WERI-Rb-1 (cell line): ENCODE measurements at regions not wholly inside any gene's neighbourhood (a gene's known extent, or its start where the extent isn't known, plus 50 kb on each side); places are given as distances from the start of the nearest gene placed in this dataset.

Experiments
- DNase-seq: peaks from one replicate; pipeline ENCODE4 v3.0.0-alpha.2; 2020
- H3K27ac ChIP-seq: fragments of 250-450 bp; sonication (Bioruptor Pico); 2 replicates; pipeline ENCODE4 v1.5.1; 2020; ENCODE audit warnings: mild to moderate bottlenecking, moderate library complexity
- H3K27me3 ChIP-seq: fragments of 250-450 bp; sonication (Bioruptor Pico); 2 replicates; pipeline ENCODE4 v1.5.1; 2021; ENCODE audit warnings: mild to moderate bottlenecking, low read depth, moderate library complexity; ENCODE audit not compliant: insufficient read depth, severe bottlenecking
- H3K36me3 ChIP-seq: fragments of 250-450 bp; sonication (Bioruptor Pico); 2 replicates; pipeline ENCODE4 v1.5.1; 2020; ENCODE audit warnings: mild to moderate bottlenecking, moderate library complexity
- H3K4me3 ChIP-seq: 2 replicates; pipeline ENCODE4 v1.5.1; 2011; ENCODE audit warnings: low read depth, mild to moderate bottlenecking, control low read depth, low read length
- H3K9me3 ChIP-seq: fragments of 250-450 bp; sonication (Bioruptor Pico); 2 replicates; pipeline ENCODE4 v1.5.1; 2021; ENCODE audit warnings: mild to moderate bottlenecking, moderate library complexity; ENCODE audit not compliant: severe bottlenecking
- CTCF ChIP-seq: IDR thresholded peaks from 2 replicates; pipeline ENCODE4 v1.5.1; 2011; ENCODE audit warnings: low read depth, mild to moderate bottlenecking, control low read depth, inconsistent platforms, low read length

GRCh38 chr18:66110607-66111006, 359.8 kb downstream of the CDH7 start:
- Histone ChIP-seq H3K36me3 (no peaks in the 10 kb centered on the region), H3K9me3 (no peaks in the 10 kb centered on the region), H3K27me3 (no peaks in the 10 kb centered on the region), H3K4me3 (no peak overlapping the region), H3K27ac (no peak overlapping the region)
- no peak for TF ChIP-seq CTCF
- no peak for DNase-seq

GRCh38 chr18:66109981-66110380, 359.2 kb downstream of the CDH7 start:
- H3K9me3 ChIP-seq, result no peaks in the 10 kb centered on the region
- TF ChIP-seq CTCF, result no peak
- DNase-seq, result no peak
- no peak overlapping the region for H3K4me3 ChIP-seq
- H3K36me3 ChIP-seq, result no peaks in the 10 kb centered on the region
- H3K27me3 ChIP-seq, result no peaks in the 10 kb centered on the region
- H3K27ac ChIP-seq, result no peak overlapping the region

GRCh38 chr18:66107546-66107945, 356.7 kb downstream of the CDH7 start:
- no peak overlapping the region for H3K4me3 ChIP-seq
- no peak for DNase-seq
- TF ChIP-seq CTCF, result no peak
- H3K9me3 ChIP-seq, result no peaks in the 10 kb centered on the region
- H3K36me3 ChIP-seq, result no peaks in the 10 kb centered on the region
- no peak overlapping the region for H3K27ac ChIP-seq
- no peaks in the 10 kb centered on the region for H3K27me3 ChIP-seq

- H3K27me3 ChIP-seq, result no peaks in the 10 kb centered on the region
- TF ChIP-seq CTCF, result no peak
- no peak for DNase-seq
- H3K4me3 ChIP-seq, result no peak overlapping the region
- H3K36me3 ChIP-seq, result no peaks in the 10 kb centered on the region
- H3K27ac ChIP-seq, result no peak overlapping the region
- no peaks in the 10 kb centered on the region for H3K9me3 ChIP-seq
These were observed 354.2 kb downstream of the CDH7 start for GRCh38 chr18:66105016-66105415.

- Histone ChIP-seq H3K27me3 (no peaks in the 10 kb centered on the region), H3K9me3 (no peaks in the 10 kb centered on the region), H3K27ac (no peak overlapping the region), H3K4me3 (no peak overlapping the region), H3K36me3 (no peaks in the 10 kb centered on the region)
- DNase-seq, result no peak
- TF ChIP-seq CTCF, result no peak
These were observed 352.7 kb downstream of the CDH7 start for GRCh38 chr18:66103550-66103949.

GRCh38 chr18:66083078-66083477, 332.3 kb downstream of the CDH7 start:
- no peak overlapping the region for H3K27ac ChIP-seq
- DNase-seq, result no peak
- TF ChIP-seq CTCF, result no peak
- H3K27me3 ChIP-seq, result no peaks in the 10 kb centered on the region
- H3K9me3 ChIP-seq, result no peaks in the 10 kb centered on the region
- no peak overlapping the region for H3K4me3 ChIP-seq
- no peaks in the 10 kb centered on the region for H3K36me3 ChIP-seq
